ENCODE measurements at regions not wholly inside any gene's neighbourhood (a gene's known extent, or its start where the extent isn't known, plus 50 kb on each side); places are given as distances from the start of the nearest gene placed in this dataset.

- Mint-ChIP-seq H3K27ac (no peak overlapping the region), H3K27me3 (ENCODE audit: low read depth) (no peaks in the 10 kb centered on the region), H3K9me3 (peaks cover 23% of the 10 kb centered on the region), H3K36me3 (ENCODE audit: low read depth) (no peaks in the 10 kb centered on the region), H3K4me1 (no peaks in the 10 kb centered on the region), H3K4me3 (no peak overlapping the region)
- TF ChIP-seq CTCF (IDR thresholded peaks at IDR 0.05; ENCODE audit: unreplicated experiment in 3 of 3), result peak in 1 of 3 experiments; percentile 20
These were observed 94.3 kb upstream of the GALNT2 start for GRCh38 chr1:229972600-229973296.

GRCh38 chr1:229973297-229973612 lies 93.8 kb upstream of the GALNT2 start:
- Mint-ChIP-seq H3K9me3 (peaks cover 23% of the 10 kb centered on the region), H3K4me1 (no peaks in the 10 kb centered on the region), H3K27ac (no peak overlapping the region), H3K36me3 (ENCODE audit: low read depth) (no peaks in the 10 kb centered on the region), H3K4me3 (no peak overlapping the region), H3K27me3 (ENCODE audit: low read depth) (no peaks in the 10 kb centered on the region)
- TF ChIP-seq CTCF (IDR thresholded peaks at IDR 0.05; ENCODE audit: unreplicated experiment in 3 of 3), result no peak

GRCh38 chr1:229975047-229975446 lies 92.0 kb upstream of the GALNT2 start:
- Mint-ChIP-seq H3K9me3 (peaks cover 23% of the 10 kb centered on the region), H3K27ac (no peak overlapping the region)

GRCh38 chr1:229980009-229980408 lies 87.0 kb upstream of the GALNT2 start:
- TF ChIP-seq CTCF (IDR thresholded peaks at IDR 0.05; ENCODE audit: unreplicated experiment in 3 of 3), result no peak
- Mint-ChIP-seq H3K27me3 (ENCODE audit: low read depth) (peaks cover 9% of the 10 kb centered on the region), H3K4me1 (no peaks in the 10 kb centered on the region), H3K9me3 (peaks cover 19% of the 10 kb centered on the region), H3K4me3 (no peak overlapping the region), H3K27ac (no peak overlapping the region), H3K36me3 (ENCODE audit: low read depth) (no peaks in the 10 kb centered on the region)

More at GRCh38 chr1:229975047-229975446, 92.0 kb upstream of the GALNT2 start:
- Mint-ChIP-seq H3K4me3 (no peak overlapping the region), H3K4me1 (no peaks in the 10 kb centered on the region), H3K27me3 (ENCODE audit: low read depth) (no peaks in the 10 kb centered on the region), H3K36me3 (ENCODE audit: low read depth) (no peaks in the 10 kb centered on the region)
- TF ChIP-seq CTCF (IDR thresholded peaks at IDR 0.05; ENCODE audit: unreplicated experiment in 3 of 3), result no peak

- H3K27me3 Mint-ChIP-seq (ENCODE audit: low read depth), result peaks cover 9% of the 10 kb centered on the region
- H3K9me3 Mint-ChIP-seq, result peaks cover 8% of the 10 kb centered on the region
- H3K27ac Mint-ChIP-seq, result no peak overlapping the region
- no peak overlapping the region for H3K4me3 Mint-ChIP-seq
- no peaks in the 10 kb centered on the region for H3K36me3 Mint-ChIP-seq (ENCODE audit: low read depth)
- H3K4me1 Mint-ChIP-seq, result peaks cover 5% of the 10 kb centered on the region
- TF ChIP-seq CTCF (IDR thresholded peaks at IDR 0.05; ENCODE audit: unreplicated experiment in 3 of 3), result no peak
These were observed 85.3 kb upstream of the GALNT2 start for GRCh38 chr1:229981736-229982135.

- TF ChIP-seq CTCF (IDR thresholded peaks at IDR 0.05; ENCODE audit: unreplicated experiment in 3 of 3), result no peak
- no peaks in the 10 kb centered on the region for H3K9me3 Mint-ChIP-seq
- H3K4me1 Mint-ChIP-seq, result peaks cover 19% of the 10 kb centered on the region
- H3K27me3 Mint-ChIP-seq (ENCODE audit: low read depth), result peaks cover 18% of the 10 kb centered on the region
- no peaks in the 10 kb centered on the region for H3K36me3 Mint-ChIP-seq (ENCODE audit: low read depth)
- no peak overlapping the region for H3K27ac Mint-ChIP-seq
- no peak overlapping the region for H3K4me3 Mint-ChIP-seq
These were observed 82.6 kb upstream of the GALNT2 start for GRCh38 chr1:229984310-229984991.

All from nephron (organoid).